GM18868 (cell line): ENCODE measurements at regions not wholly inside any gene's neighbourhood (a gene's known extent, or its start where the extent isn't known, plus 50 kb on each side); places are given as distances from the start of the nearest gene placed in this dataset.
"Not testable (repeated sequence)": the region's sequence is repeated elsewhere in the genome, so short reads cannot be mapped to it uniquely, and the experiment has no call there.

Experiments used
- ATAC-seq: cut with Tn5 transposase; IDR thresholded peaks from one replicate; pipeline ENCODE4 v1.9.1; 2021; ENCODE audit warnings: mild to moderate bottlenecking, moderate library complexity; ENCODE audit not compliant: unreplicated experiment

- ATAC-seq = peak; percentile 69
Measured at GRCh38 chr1:234808943-234809853, 199.2 kb upstream of the IRF2BP2 start.

GRCh38 chr1:234808459-234808858, 198.5 kb upstream of the IRF2BP2 start:
- not testable (repeated sequence) for ATAC-seq

GRCh38 chr1:234807705-234808104, 197.7 kb upstream of the IRF2BP2 start:
- ATAC-seq = not testable (repeated sequence)

DNA sequence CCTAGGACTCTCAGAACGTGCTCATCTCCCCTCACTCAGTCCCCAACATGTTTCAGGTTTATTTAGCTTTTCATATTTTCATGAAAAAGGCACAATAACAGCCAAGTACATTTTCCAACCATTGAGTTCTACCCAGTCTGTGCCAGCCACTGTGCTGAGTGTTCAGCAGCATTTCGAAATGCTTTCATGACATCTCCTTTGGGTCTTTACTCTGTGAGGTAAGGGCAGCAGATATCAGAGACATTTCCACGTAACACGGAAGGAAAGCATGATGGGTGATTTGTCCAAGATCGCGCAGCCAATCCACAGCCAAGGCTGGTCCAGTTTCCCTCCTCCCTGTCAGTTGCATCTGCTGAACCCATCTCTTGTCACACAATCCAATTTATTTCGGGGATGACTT, 192.6 kb upstream of the IRF2BP2 start:
- not testable (repeated sequence) for ATAC-seq

- ATAC-seq = not testable (repeated sequence)
Measured at GRCh38 chr1:234801636-234802035, 191.7 kb upstream of the IRF2BP2 start.

DNA sequence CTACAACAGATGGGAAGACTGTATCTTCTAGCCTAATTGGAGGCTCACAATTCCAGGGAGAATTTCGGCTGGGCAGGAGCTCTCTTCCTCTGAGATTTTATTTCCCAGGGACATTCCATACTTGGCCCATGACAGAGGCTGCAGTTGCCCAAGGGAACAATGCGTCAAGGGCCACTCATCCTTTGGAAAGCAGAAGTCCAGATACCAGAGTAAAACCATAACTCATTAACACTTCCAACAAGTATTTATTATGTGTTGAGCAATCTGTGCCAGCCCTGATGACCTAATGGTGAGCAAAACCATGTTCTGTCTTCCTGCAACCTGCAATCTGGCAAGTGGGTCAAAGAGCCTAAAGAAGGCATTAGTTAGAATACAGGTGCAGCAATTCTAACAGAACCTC, 191.2 kb upstream of the IRF2BP2 start:
- not testable (repeated sequence) for ATAC-seq

DNA sequence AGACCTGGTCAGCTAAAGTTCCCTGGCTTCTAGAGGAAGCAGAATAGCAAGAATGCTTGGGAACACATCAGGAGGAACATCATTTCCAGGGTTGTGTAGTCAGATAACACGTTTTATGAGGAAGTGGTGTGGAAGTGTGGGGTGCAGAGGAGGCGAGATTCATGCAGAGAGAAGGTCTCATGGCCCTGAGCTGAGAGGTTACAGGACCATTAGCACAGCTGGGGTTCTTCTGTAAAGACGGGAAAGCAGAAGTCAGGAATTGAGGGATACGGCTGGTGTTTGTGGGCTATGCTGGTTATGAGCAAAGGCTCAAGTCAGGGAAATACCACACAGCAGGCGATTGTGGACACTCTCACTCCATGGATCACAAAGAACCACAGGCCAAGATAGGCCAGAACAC, 190.6 kb upstream of the IRF2BP2 start:
- ATAC-seq = not testable (repeated sequence)

GRCh38 chr1:234799021-234799689, 189.2 kb upstream of the IRF2BP2 start:
- ATAC-seq = not testable (repeated sequence)

DNA sequence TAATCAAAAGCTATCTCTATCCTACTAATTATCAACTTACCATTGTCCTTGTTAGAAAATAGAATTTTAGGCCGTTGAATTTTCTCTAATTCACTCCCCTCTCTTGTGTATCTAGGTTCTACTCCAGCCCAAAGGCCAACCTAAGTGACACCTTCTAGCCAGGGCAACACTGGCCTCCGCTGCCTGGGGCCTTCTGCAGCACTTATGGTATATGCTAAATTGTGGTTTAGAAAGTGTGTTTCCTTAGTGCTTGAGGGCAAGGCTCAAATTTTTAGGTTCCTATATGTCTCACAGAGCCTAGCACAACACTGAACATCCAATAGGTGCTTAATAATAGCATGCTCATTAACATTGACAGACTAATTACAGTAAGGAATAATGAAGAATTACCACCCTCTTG, 187.2 kb upstream of the IRF2BP2 start:
- not testable (repeated sequence) for ATAC-seq

DNA sequence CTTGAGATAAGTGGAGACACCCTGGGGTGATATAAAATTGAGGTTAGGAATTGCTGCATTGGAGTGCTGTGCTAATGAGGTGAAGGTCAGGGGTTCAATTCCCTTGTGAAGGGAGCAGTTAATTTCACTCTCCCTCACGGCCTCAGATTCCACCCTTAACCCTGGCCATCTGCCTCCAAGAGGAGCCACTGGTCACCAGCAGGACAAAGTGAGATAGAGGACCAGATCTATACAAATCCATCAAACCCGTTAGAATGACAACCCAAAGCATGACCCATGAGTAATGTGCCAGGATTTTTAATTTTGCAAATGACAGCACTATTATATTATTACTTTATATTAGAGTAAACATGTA, 186.4 kb upstream of the IRF2BP2 start:
- not testable (repeated sequence) for ATAC-seq

- not testable (repeated sequence) for ATAC-seq
Measured at GRCh38 chr1:234795711-234796437, 185.9 kb upstream of the IRF2BP2 start.

- not testable (repeated sequence) for ATAC-seq
Measured at GRCh38 chr1:234795007-234795406, 185.0 kb upstream of the IRF2BP2 start.

DNA sequence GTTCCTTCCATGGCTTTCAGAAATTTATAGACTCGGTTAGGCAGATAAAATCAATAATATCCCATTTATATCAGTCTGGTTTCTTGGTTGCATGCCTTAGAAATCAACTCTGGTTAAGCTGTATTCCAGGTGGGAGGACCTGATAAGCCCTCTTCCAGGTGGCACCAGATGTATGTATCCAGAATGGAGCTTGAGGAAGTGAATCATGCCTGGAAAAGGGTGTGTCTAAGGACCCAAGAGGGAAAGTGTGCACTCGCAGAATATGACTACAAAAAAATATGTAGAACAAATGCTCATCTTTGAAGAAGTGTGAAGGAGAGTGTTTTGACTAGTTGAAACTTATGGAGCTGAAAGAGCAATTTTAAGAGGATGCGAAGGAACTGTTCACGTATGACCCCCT, 184.5 kb upstream of the IRF2BP2 start:
- ATAC-seq = not testable (repeated sequence)

GRCh38 chr1:234793924-234794323, 183.9 kb upstream of the IRF2BP2 start:
- not testable (repeated sequence) for ATAC-seq

- ATAC-seq = not testable (repeated sequence)
Measured at GRCh38 chr1:234792221-234792864, 182.4 kb upstream of the IRF2BP2 start.

- not testable (repeated sequence) for ATAC-seq
Measured at GRCh38 chr1:234791615-234792014, 181.6 kb upstream of the IRF2BP2 start.

DNA sequence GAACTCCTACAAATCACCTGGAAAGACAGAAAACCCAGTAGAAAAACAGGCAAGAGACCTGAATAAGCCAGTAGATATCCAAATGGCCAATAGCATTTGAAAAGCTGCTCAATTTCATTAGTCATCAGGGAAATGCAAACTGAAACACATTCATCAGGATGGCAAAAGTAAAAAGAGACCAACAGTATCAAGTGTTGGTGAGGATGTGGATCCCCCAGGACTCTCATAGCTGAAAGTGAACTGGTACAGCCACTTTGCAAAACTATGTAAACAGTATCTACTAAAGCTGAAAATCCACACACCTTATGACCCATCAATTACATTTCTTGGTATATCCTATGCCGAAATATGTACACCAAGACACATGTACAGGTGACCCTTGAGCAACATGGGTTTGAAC, 180.4 kb upstream of the IRF2BP2 start:
- ATAC-seq = not testable (repeated sequence)

DNA sequence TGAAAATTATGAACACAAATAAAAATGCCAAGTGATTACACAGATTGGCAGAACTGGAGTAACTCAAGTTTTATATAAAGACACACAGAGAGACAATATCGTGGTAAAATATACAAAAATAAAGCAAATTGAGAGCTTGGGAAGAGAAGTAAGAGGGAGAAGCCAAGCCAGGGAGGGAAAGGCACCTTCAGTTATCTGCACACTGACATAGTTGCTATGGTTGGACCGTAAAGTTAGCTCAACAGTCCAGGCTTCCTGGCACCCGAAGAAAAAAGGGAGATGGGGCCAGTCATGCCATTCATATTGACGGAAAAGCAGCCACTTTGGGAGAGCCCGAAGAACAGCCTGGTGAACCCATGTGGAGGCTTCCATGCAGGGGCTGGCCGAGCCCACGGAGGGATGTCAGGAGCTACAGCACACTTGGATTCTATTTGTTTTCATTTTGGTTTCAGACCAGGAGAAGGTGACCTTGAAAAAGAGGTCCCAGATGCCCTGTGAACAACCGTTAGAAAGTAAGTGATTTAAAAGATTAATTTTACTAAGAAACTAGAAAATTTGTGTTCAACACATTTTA, 177.1 kb upstream of the IRF2BP2 start:
- not testable (repeated sequence) for ATAC-seq

DNA sequence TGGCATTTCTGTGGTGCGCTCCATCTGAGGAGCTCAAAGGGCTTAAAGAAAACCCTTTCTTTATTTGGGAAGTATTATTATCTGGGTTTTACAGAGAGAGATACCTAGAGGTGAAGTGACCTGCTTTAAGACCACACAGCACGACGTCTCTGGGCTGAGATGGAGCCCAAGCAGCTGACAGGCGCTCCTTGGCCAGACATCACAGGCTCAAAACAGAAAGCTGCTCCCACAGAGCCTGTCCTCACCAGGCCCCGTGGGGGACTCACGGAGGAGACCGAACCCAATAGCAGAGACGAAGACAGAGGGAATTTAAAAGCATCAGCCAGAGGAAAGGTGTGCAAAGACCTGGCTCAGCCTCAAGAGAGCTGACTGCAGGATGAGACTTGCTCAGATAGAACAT, 175.9 kb upstream of the IRF2BP2 start:
- ATAC-seq = not testable (repeated sequence)

GRCh38 chr1:234785471-234785919, 175.5 kb upstream of the IRF2BP2 start:
- not testable (repeated sequence) for ATAC-seq
